Amygdala (tissue), 56 donors: ENCODE measurements at regions not wholly inside any gene's neighbourhood (a gene's known extent, or its start where the extent isn't known, plus 50 kb on each side); places are given as distances from the start of the nearest gene placed in this dataset.

ENCODE experiments used
- DNase-seq, 56 donors: peaks; one replicate each; lab custom pipeline; 2025; lab: John Stamatoyannopoulos, UW

DNA sequence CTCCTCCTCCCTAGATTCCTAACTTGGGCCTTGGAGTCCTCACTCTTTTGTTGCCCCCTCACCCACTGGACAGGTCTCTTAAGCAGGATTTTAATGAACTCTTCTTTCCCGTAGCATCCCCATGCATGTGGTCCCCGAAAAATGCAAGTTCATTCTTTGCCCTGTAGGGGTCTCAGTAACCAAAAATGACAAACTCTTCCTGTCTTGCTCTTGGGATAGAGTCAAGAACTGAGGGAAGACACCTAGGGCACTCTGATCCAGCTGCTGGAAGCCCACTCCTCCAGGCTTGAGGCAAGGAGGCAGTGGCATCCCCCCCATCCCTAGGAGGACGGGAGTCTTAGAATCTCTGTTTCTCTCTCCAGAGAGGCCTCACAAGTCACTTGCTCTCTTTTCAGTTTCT lies 987.0 kb downstream of the DIAPH3 start:
- no peak for DNase-seq

GRCh38 chr13:59178344-59178743 lies 985.4 kb downstream of the DIAPH3 start:
- peak in 2 of 56 donors; percentile 1 for DNase-seq

DNA sequence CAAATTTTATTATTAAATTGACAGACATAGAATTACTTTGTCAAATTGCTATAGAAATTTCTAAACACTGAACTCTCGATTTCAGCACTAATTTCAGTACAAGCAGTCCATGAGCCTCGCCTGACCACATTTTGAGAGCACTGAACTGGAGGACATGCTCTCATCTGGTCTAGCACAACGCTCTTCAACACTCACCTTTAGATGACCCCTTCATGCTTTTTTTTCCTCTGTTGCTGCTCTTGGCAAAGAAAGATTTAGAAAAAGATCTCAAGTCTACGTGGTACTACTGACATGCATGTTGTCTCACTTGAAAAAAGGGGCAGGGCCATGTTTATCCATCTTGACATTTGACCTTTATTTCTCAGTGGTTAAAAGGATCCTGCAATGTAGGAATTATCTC lies 981.5 kb downstream of the DIAPH3 start:
- DNase-seq = no peak

- DNase-seq = no peak
Observed at GRCh38 chr13:59197397-59197796, 966.3 kb downstream of the DIAPH3 start.

DNA sequence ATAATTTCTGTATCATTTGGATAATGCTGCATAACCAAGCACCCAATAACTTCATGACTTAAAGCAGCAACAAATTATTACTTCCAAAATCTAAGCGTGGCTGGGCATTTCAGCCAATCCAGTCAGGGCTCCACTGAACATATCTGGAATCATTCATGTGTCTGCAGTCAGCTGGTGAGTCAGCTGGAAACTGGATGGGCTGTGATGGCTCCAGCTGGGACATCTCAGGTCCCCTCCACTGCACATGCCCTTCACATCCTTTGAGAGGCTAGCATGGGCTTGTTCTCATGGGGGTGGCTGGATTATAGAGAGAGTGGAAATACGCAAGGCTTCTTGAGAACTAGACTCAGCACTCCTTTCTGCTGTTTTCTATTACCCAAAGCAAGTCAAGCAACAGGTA lies 961.9 kb downstream of the DIAPH3 start:
- DNase-seq = no peak

GRCh38 chr13:59203855-59204254 lies 959.9 kb downstream of the DIAPH3 start:
- no peak for DNase-seq

- no peak for DNase-seq
Observed at GRCh38 chr13:59205501-59205900, 958.2 kb downstream of the DIAPH3 start.

DNA sequence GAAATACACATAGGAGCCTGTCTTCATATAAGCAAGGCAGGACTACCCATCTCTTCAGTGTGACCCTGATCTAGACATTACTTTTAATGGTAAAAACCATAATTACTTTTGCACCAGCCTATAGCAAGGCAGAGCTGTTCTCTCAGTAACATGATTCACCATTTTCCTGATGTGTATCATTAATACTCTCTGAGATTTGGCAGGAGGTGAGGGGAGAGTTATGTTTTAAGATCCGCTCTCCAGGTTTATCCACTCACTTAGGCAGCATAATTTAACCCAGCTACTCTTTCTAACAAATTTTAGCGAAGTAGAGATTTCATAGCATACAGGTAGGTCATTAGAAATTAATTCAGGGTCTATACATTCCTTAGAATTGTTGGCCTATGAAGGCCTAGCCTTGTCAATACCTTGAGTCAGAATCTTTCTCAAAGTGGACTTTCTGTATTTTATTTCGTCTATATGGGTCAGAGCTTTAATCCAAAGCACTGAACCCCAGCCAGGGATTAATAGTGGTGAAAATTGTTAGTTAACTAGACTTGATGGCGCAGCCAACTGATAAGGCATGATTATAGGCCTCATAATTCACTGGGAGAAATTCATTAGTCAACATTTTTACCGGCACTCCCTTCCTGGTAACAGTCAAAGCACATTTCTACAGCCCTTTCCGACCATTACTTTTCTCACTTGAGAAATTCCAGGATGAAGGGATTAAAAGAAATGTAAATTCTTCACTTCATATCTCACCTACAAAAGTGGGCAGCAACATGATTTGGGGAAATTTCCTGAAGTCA lies 955.1 kb downstream of the DIAPH3 start:
- no peak for DNase-seq

GRCh38 chr13:59210543-59210942 lies 953.2 kb downstream of the DIAPH3 start:
- no peak for DNase-seq

- no peak for DNase-seq
Observed at GRCh38 chr13:59211606-59212005, 952.1 kb downstream of the DIAPH3 start.

DNA sequence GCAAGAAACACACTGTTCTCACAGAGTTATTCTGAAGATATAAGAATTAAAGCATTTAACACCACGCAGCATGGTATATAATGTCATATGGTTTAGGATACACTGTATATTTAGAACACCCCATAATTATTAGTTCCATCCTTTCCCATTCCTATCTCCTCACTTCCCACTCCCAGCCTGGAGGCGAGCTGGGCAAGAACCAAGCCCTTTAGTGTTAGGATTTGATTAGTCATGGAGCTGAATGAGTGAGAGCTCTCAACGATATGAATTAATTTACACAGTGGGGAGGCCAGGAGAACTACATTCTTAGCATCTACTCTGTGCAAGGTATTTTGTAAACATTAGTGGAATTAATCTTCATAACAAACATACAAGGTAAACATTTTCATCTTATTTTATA lies 934.3 kb downstream of the DIAPH3 start:
- DNase-seq = no peak

- DNase-seq = no peak
Observed at GRCh38 chr13:59229861-59230260, 933.9 kb downstream of the DIAPH3 start.

GRCh38 chr13:59230484-59231264 lies 933.1 kb downstream of the DIAPH3 start:
- no peak for DNase-seq

- DNase-seq = no peak
Observed at GRCh38 chr13:59236309-59236919, 927.3 kb downstream of the DIAPH3 start.

- DNase-seq = no peak
Observed at GRCh38 chr13:59236944-59237343, 926.8 kb downstream of the DIAPH3 start.

DNA sequence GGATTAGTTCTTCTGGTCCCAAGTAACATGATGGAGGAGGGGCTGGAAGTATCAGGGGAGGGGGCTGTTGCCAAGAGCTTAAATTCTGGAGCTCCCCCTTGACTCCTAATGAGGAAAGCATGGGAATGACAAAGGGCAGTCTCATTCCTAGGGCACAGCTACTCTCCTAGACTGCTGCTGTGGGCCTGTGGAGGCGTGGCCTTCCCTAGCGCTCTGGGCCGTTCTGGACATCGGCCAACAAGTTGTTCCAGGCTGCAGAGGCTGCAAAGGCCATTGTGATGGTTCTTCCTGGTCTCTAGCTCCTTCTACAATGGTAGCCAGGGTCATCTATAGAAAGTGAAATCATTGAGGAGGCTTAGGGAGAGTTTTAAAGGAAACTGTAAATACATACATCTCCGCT lies 916.6 kb downstream of the DIAPH3 start:
- peak in 20 of 56 donors; percentile 1 to 50 (median 22) for DNase-seq

- DNase-seq = peak in 2 of 56 donors; percentile 3 to 13
Observed at GRCh38 chr13:59250336-59251189, 913.2 kb downstream of the DIAPH3 start.

- DNase-seq = no peak
Observed at GRCh38 chr13:59259165-59260000, 904.3 kb downstream of the DIAPH3 start.

DNA sequence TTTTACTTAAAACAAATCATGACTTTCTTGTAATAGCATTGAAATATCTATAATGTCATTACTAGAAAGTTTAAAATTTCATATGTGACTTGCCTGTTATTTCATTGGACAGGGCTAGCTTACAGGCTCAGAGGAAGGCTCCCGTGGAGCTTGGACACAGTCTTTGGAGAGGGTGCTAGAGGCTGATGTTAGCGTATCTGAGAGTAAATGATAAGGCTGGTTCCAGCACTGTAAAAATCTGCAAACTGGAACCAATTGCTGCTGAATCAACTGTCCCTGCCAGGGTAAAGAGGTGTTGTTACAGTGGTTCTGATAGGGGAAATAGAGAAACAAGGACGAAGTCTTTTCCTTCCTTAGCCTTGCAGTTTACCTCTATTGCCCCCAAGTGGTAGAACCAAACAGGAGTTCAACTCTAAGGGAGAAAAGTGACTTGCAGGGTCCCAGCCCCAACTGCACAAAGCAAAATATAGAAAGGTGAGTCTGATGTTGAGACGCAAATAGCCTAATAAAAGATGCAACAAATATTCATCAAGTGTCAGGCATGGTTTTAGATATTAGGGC lies 901.7 kb downstream of the DIAPH3 start:
- no peak for DNase-seq
